Endometrial microvascular endothelial cells (primary cell): ENCODE measurements at regions not wholly inside any gene's neighbourhood (a gene's known extent, or its start where the extent isn't known, plus 50 kb on each side); places are given as distances from the start of the nearest gene placed in this dataset.
"Not testable (repeated sequence)": the region's sequence is repeated elsewhere in the genome, so short reads cannot be mapped to it uniquely, and the experiment has no call there.

Experiments
- in situ Hi-C: cut with HindIII; loops from 2 replicates; pipeline ENCODE4 v1.10.0; 2017; ENCODE audit warnings: low sequenced_read_pairs, low pct_unique_long_range_greater_than_20kb; ENCODE audit errors: inconsistent ontology term

DNA sequence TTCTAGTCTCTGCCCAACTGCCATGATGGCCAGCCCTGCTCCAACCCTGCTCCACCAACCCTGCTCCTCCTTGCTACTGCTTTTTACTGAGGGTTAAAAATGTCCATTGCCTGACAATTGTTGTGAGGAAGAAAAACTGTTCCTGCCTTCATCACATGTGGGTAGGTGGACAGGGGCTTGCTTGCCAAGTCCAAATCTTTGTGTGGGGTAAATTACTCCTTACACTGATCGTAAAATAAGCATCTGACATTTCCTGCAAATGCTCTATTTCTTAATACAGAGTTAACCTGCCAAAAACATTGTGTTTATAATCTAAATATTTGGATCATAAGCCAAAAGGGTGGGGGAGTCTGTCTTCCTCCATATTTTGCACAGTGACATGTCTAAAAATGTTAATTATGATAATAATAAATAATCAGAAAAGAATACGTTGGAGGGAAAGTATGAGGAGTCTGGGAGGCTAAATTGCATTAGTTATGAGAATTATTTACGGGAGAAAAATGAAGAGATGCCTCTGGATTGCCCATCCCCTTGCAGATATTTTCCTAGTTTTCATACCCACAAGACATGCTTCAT is 242.5 kb upstream of the TBL1XR1 start:
- in situ Hi-C loops = no loop called here

DNA sequence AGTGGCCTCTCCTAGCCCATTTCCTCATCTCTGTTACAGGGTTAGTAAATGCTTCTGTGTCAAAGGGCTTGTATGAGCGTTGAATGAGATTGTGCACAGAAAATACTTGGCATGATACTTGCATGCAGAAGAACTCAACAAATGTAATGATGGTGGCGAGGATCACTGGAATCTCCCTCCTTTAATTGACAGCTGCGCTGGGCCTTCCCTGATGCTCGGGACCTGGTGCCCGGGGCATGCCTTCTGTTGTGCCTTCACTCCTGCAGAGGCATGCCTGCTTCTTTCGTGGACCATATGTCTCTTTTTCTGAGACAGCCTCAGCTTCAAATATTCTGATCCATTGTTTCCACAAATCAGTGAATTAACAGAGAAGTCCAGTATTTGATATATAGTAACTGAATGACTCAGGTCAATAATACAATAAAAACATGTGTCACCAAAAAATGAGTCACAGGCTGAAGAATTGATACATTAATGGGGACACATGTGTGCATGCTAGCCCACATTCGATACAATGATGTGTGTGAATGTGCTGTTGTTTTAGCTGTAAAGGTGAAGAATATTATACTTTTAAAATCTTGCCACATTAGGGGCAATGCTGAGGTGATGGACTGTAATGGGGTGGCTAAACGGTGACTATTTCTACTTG is 243.3 kb upstream of the TBL1XR1 start:
- in situ Hi-C loops = no loop called here

DNA sequence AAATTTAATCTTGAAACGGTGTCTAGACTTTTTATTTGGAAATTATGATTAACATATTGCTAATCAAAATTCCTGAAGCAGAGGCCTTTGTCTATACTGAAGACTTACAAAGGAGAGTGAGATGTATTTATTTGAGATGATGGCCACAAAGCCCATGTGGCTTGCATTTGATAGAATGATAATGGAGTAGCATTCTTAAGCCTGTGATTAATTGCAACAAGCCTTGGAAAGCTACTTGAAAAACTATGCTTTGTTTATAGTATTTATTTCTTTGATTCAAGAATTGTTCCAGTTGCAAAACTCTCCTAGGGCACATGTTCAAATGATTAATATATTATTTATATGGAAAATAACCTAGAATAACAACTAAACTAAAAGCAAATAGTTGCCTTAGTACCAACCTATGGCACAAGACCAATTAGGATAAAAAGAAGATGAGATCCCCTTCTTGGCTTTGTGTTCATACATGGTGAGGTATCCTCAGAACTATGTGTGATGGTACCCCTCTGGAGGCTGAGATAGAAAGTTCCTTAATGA is 244.1 kb upstream of the TBL1XR1 start:
- in situ Hi-C loops = no loop called here

DNA sequence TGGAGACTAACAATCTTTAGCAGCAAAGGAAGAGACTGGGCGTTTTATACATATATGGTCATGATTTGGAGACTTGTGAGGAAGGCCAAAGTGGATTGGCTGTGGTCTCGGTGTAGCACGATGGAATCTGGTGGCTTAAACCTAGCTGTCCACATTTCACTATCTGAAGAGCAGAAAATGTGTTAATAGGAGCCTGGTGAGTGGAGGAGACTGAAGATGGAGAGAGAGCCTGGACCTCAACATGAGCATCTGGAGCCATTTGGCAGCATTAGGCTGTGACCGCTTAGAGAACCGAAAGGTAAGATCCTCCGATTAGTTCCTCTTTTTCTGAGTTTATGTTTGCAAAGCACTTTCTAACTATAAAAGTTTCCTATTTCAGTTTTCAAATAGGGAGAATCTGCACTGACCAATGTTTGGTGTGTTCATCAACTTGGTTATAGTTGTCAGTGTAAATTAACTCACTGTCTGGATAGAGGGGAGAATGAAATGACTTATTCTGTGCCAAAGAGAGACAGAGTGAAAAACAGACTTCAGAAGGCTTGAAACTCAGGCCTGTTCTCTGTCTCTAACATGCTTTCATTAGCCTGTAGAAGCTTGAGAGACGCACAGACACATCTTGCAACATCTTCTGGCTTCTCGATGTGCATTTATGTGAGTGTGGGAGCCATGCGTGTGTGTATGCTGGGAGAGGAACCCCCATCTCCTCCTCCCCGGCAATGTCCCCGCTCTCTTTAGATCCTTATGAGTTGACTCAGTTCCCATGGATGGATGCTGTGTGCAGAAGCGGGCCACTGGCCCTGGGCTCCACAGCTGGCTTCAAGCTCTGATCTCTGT is 244.7 kb upstream of the TBL1XR1 start:
- in situ Hi-C loops = no loop called here

DNA sequence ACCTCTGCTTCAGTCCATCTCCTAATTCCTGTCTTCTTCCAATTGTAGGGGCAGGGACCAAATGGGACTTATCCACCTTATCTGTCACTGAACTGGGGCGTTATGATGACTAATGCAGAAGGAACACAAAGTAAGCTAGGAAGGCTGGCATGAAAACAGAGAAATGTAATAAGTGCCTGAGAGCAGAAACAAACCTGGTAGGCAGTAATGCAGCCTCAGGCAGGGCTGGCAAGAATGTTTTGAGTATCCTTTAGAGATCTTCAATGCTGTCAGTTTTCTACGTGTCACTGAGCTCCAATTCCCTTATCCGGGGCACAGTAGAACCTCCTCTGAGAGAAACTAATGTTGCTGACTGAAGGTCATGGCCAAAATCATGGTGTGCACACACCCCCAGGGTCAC is 246.2 kb upstream of the TBL1XR1 start:
- in situ Hi-C loops = no loop called here

DNA sequence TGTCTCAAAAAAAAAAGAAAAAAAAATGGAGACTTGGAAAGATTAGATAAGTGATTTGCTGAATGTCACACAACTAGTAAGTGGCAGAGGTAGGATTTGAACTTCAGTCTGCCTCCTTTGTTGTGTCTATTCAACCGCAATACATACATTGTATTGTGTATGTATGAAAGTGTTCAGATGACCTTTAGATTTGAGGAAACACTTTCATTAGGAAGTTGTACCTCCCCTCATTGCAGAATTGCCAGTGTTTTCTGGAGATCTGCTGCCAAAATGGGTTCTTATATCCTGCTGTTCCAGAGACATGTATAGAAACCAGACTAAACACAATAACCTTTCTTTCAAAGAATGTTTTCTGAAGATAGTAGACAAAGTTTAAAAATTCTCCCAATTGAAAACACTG is 247.4 kb upstream of the TBL1XR1 start:
- in situ Hi-C loops = no loop called here

DNA sequence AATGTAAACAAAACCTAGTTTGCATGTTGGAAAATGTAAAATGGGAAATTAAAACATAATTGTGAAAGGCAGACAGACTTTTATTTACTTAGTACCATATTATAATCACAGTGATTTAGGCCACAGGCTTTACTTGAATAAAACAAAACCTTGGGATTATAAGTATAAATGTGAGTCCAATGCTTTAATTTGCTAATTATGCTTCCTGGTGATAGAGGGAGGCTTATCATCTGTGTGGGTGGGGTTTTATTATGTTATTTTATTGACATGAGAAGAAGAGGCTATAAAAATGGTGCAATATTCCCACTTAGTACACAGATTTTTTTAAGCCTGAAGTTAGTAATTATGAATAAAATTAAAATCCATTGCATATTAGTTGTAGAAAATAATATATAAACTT is 248.3 kb upstream of the TBL1XR1 start:
- in situ Hi-C loops = no loop called here

DNA sequence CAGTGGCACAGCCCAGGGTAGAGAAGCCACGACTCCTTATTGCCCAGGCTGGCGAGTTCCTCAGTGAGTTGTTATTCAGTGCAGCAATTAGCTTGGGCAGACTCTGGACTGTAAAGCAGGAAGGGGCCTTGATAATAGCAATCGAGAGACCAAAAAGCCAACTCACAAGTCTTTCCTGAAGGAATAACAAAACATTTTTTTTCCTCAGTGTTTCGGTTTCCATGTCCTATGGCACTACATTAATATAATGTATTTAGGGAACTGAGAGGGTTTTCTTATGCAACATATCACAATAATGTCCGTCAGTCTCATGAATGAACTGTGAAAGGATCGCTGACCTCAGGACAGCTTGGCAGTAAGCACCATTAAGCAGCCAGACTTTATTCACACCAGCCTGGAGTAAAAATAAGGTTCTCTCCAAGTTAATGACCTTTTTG is 248.9 kb upstream of the TBL1XR1 start:
- in situ Hi-C loops = no loop called here

DNA sequence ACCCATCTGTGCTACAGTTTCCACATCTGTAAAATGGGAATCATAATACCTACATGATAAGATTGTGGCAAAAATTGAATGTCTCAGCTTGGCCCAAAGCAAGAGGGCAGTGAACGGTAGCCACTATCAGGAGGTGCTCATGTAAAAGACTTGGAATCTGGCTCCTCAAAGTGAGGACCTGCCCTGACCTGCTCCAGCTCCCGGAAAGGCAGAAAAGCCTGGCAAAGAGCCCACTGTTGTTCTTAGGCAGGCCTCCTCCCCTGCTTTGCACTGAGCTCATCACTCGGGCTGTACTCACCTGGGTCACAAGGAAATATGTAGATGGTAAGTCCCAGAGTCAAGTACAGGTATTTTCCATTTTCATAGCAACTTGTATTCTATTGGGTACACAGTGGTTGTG is 250.7 kb upstream of the TBL1XR1 start:
- in situ Hi-C loops = no loop called here

DNA sequence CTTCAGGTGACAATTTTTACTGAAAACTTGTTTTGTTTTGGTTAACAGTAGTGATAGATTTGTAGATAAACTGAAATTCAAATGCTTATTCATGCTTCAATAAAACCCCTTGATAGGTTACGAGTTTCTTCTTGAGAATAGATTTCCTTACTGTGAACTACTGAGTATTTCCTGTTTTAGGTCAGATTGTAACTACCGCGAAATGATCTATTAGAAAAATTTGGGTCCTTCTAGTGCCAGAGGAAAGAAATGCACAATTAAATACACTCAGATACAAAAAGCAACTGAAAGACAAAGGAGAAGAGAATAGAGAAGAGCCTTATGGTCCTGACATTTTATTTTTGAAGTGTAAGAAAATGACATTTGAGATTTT is 251.7 kb upstream of the TBL1XR1 start:
- in situ Hi-C loops = no loop called here

DNA sequence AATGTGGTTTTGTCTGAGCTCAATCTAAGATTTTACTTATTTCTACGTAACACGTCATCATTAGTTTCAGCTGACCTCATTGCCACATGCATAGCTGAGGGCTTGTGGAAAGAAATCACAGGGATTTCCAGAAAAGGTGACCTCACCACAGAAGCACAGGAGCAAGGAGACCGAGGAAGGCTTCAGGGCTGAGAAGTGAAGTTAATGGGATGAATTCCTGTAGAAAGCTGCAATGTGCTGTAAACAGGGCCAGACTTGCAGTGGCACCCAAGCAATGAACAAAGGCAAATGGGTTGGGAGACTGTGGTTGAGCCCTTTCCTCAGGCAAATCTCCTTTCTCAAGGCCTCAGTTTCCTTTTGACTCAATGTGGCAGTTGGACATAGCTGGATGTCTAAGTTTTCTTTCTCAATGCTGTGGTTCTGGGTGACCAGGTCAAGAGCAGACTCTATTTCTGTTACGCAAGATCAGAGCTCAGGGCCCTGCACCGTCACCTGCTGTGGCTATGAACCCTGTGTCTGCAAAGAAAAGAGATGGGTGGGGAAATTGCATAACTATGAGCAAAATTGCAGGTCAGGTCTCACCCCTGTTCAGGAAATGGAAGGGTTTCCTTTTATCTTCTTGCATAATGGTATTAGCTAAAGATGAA is 252.2 kb upstream of the TBL1XR1 start:
- in situ Hi-C loops = no loop called here

DNA sequence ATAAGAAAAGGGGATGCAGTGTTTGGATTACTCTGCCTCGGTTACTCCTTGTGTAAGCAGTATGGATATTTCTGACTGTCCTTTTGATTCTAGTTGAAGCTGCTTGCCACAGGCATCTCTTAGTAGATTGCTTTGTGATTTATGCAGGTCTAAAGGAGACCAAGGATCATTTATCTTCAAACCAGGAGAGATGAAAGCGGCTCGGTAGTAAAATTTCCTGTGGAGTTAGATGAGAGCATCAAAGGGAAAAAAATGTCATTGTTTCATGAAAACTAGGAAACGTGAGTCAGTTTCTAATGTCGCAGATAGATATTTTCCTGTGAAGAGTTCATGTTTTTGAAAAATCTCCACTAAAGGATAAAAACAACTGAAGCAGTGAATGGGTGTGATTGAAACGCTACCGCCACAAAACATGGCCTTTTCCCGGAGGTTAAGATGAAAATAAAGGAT is 254.0 kb upstream of the TBL1XR1 start:
- in situ Hi-C loops = no loop called here

DNA sequence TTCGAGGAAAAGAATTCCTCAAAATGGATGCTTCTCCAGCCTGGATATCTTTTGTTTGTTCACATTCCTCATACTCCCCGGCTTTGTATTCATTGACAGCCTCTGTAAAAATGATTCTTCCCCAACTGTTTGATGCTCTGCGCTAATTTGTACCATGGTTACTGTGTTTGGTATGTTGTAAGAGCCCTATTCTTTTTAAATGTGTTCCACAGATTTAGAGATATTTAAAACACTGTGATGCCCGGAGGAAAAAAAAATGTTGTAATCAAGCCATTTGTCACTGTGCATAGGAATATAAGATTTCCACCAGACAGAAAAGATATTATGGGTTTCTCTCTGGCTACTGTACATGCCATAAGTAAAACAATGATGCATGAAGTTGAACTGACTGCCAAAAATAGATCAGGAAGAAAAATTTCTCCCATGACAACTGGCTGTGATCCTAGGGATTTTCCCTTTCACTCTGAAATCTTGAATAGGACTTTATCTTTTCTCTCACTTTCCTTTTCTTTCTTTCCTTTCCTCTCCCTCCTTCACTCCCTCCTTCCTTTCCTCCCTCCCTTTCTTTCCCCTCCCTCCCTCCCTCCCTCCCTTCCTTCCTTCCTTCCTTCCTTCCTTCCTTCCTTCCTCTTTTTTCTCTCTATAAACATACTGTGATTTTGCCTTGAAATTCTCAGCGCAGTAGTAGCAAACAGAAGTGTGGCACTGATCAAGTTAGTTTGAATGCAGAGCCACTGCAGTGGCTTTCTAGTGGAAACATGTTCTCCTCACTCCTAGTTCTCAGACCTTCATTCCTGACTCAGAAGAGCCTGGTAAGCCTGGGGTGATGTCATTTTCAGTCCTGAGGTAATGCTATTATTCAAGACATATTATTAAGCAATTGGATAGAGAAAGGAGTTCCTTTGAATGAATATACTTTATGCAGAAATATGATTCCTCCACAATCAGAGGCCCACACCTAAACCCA is 254.9 kb upstream of the TBL1XR1 start:
- in situ Hi-C loops = no loop called here

DNA sequence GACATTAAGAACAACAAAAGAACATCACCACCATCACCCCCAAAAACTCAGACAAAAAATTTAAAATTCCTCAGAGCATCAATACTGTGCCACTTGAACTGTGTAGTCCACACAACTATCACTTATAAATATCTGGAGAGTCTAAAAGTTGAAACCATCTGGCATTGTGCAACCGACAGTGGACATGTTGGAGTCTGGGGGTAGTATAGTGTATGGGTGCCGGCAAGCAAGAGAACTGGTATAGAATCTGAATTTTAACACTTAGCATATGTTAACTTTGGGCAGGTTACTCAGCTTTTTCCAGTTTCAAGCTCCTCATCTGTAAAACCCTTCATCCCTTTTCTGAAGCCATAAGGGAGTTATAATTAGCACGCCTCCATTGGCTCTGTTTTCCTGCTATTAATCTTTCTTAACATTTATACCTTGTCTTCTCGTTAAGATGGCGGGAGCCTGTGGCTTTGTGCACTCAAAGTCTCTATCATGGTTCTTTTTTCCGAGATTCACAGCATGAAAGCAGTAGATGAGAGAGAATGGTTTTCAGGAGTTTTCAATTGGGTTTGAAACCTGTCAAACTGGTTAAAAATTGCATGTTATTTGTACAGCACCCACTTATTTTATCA is 255.7 kb upstream of the TBL1XR1 start:
- in situ Hi-C loops = no loop called here

DNA sequence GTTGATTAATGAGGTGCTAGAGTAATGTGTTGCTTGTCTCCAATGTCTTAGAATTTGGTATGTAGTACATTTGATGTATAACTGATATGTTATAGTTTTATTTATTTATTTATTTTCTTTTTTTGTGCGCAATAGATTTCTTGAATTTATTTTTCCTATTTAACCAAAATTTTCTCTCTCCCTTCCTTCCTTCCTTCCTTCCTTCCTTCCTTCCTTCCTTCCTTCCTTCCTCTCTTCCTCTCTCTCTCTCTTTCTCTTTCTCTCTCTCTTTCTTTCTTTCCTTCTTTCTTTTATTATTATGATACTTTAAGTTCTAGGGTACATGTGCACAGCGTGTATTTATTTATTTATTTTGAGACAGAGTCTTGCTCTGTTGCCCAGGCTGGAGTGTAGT is 256.2 kb upstream of the TBL1XR1 start:
- in situ Hi-C loops = no loop called here

DNA sequence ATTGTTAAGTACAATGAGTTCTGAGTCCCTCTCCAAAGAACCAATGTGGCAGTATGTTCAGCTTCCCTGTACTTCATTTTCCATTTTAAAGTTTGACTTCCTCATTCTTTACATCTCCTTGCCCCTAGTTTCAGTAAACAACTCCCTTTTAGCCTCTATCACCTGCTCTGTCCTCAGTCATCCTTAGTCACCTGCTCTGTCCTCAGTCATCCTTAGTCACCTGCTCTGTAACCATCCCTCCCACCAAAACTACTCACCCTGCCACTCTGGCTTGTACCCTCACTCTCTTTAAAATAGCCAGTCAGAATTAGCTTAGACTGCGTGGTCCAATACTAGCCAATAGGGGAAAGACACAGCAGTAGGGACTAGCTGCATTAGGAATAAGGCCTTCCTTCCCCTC is 259.9 kb upstream of the TBL1XR1 start:
- in situ Hi-C loops = not testable (repeated sequence)

DNA sequence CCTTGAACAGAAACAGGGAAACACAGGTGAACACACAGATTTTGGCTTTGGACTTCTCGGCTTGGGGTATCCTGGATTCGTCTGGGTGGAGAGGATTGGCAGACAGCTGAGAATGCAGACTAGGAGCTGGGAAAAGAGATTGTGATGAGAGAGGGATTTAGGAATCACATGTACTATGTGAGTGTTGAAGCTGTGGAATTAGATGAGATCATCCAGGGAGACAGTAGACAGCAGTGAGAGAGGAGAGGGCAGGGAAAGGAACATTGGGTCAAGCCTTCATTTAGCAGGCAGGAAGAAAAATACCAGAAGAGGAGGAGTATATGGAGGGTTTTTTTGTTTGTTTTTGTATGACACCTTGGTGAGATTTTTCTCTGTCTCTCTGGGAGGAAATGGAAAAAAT is 262.1 kb upstream of the TBL1XR1 start:
- in situ Hi-C loops = no loop called here

DNA sequence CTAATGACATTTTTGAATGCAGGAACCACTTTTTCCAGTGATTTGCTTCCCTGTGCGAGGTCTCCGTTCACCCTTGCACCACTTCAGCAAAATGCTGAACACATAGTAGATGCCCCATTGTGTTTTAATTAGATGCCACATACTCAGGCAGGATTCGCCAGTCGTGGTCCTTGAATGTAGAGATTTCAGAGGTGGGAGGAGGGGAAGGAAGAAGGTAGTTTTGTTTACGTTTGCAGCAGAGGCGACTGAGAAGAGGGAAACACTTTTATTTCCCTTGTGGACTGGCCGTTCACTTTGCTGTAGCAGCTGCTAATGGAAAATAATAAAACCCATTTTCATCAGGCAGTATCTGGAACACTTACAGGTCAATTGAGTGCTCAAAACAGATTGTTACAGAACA is 262.8 kb upstream of the TBL1XR1 start:
- in situ Hi-C loops = no loop called here
